SIG-M5 treated with dmso at 0.1 percent for 504 hours (cell line): ENCODE measurements at regions not wholly inside any gene's neighbourhood (a gene's known extent, or its start where the extent isn't known, plus 50 kb on each side); places are given as distances from the start of the nearest gene placed in this dataset.

ENCODE experiments used
- DNase-seq: peaks from one replicate; lab custom pipeline; 2025; ENCODE audit not compliant: unreplicated experiment; lab: John Stamatoyannopoulos, UW

- DNase-seq, result no peak
Observed at GRCh38 chr1:30410153-30410851, 313.1 kb downstream of the MATN1 start.

GRCh38 chr1:30409476-30410152 is 313.8 kb downstream of the MATN1 start:
- DNase-seq, result no peak

- no peak for DNase-seq
Observed at GRCh38 chr1:30407865-30408580, 315.4 kb downstream of the MATN1 start.

- DNase-seq, result no peak
Observed at GRCh38 chr1:30406996-30407864, 316.2 kb downstream of the MATN1 start.

- DNase-seq, result no peak
Observed at GRCh38 chr1:30405631-30406212, 317.7 kb downstream of the MATN1 start.

GRCh38 chr1:30405081-30405480 is 318.3 kb downstream of the MATN1 start:
- no peak for DNase-seq

GRCh38 chr1:30404341-30404740 is 319.0 kb downstream of the MATN1 start:
- DNase-seq, result no peak

- no peak for DNase-seq
Observed at GRCh38 chr1:30403726-30404125, 319.7 kb downstream of the MATN1 start.

- DNase-seq, result no peak
Observed at GRCh38 chr1:30403061-30403645, 320.2 kb downstream of the MATN1 start.

- no peak for DNase-seq
Observed at GRCh38 chr1:30402031-30402430, 321.4 kb downstream of the MATN1 start.

GRCh38 chr1:30400507-30400906 is 322.9 kb downstream of the MATN1 start:
- DNase-seq, result no peak

GRCh38 chr1:30399026-30399425 is 324.4 kb downstream of the MATN1 start:
- no peak for DNase-seq

GRCh38 chr1:30397576-30397975 is 325.8 kb downstream of the MATN1 start:
- DNase-seq, result no peak

GRCh38 chr1:30395631-30396030 is 327.8 kb downstream of the MATN1 start:
- no peak for DNase-seq

- DNase-seq, result no peak
Observed at GRCh38 chr1:30388386-30388785, 335.0 kb downstream of the MATN1 start.

- DNase-seq, result no peak
Observed at GRCh38 chr1:30386156-30386926, 337.0 kb downstream of the MATN1 start.

- DNase-seq, result no peak
Observed at GRCh38 chr1:30385246-30385995, 338.0 kb downstream of the MATN1 start.

GRCh38 chr1:30384286-30385245 is 338.8 kb downstream of the MATN1 start:
- no peak for DNase-seq
